K562 (cell line): ENCODE measurements at regions not wholly inside any gene's neighbourhood (a gene's known extent, or its start where the extent isn't known, plus 50 kb on each side); places are given as distances from the start of the nearest gene placed in this dataset.

Experiments
- ATAC-seq: fragments of 200-7000 bp; cut with Tn5 transposase; 3 replicates; pipeline ENCODE4 v1.9.1; 2020; ENCODE audit warnings: moderate library complexity
- BruUV-seq: library from RNA; stranded (reverse); fragments of 400-500 nt; replicated peaks from 2 replicates; lab custom pipeline; 2021; lab: Mats Ljungman, UMichigan
- CTCF ChIA-PET: fragments of 300-600 bp; formaldehyde crosslinking; extraction: SDS; loops from one replicate; lab custom pipeline; 2021; ENCODE audit warnings: low intra/inter-chr PET ratio; lab: Yijun Ruan, JAX
- POLR2A ChIA-PET: fragments of 300-600, 350-650 bp; sonication (Branson Sonifier 250); formaldehyde crosslinking; extraction: SDS; loops from one replicate; lab custom pipeline; 2021; ENCODE audit warnings: antibody characterized with exemption, inconsistent platforms; lab: Yijun Ruan, JAX
- DNase-seq, 4 experiments: peaks; one replicate each; pipeline versions ENCODE4 v3.0.0 to v3.0.0-alpha.2; 2011 to 2018; ENCODE audit warnings: low spot score in 3 of 4, mixed read lengths in 3 of 4; ENCODE audit errors: extremely low read depth in 1 of 4
- FAIRE-seq: peaks from 2 replicates; lab custom pipeline; 2011; peaks lifted over from hg19 to GRCh38; lab: Jason Lieb, UNC
- H2AFZ ChIP-seq: 2 replicates; pipeline ENCODE4 v1.6.0; 2011; ENCODE audit warnings: low read depth, low read length, control low read depth, inconsistent platforms
- H3K27ac ChIP-seq: fragments of 200-600 bp; 3 replicates; pipeline ENCODE4 v1.8.0; 2011; ENCODE audit warnings: low read depth, mild to moderate bottlenecking, control low read depth, inconsistent platforms, low read length, moderate library complexity, mixed read lengths; ENCODE audit errors: extremely low read depth
- H3K27me3 ChIP-seq, 2 experiments: fragments of 300-600 bp in 1 of 2; 2 replicates in 1 of 2; 3 replicates in 1 of 2; pipeline versions ENCODE4 v1.6.0 to v1.8.0; 2011; ENCODE audit warnings: inconsistent platforms in 2 of 2, low read length in 2 of 2, mild to moderate bottlenecking in 1 of 2, mixed read lengths in 1 of 2, moderate library complexity in 1 of 2; ENCODE audit not compliant: control insufficient read depth in 2 of 2, insufficient read depth in 2 of 2
- H3K36me3 ChIP-seq: fragments of 300-600 bp; 3 replicates; pipeline ENCODE4 v1.8.0; 2011; ENCODE audit warnings: mild to moderate bottlenecking, low read length, inconsistent platforms; ENCODE audit not compliant: control insufficient read depth, insufficient read depth
- H3K4me1 ChIP-seq, 2 experiments: fragments of 200-600 bp in 1 of 2; replicated peaks in 1 of 2; 2 replicates in 1 of 2; 3 replicates in 1 of 2; pipeline versions ENCODE4 v1.5.1 to v1.8.0; 2011; ENCODE audit warnings: inconsistent platforms in 2 of 2, low read length in 2 of 2, mild to moderate bottlenecking in 1 of 2, mixed read lengths in 1 of 2, moderate library complexity in 1 of 2; ENCODE audit not compliant: control insufficient read depth in 2 of 2, insufficient read depth in 2 of 2
- H3K4me2 ChIP-seq: 2 replicates; pipeline ENCODE4 v1.6.1; 2011; ENCODE audit warnings: low read length, control low read depth, inconsistent platforms, mixed read lengths; ENCODE audit not compliant: insufficient read depth
- H3K4me3 ChIP-seq: fragments of 200-600 bp; sonication (generic), shearing (Covaris generic); 2 replicates; pipeline ENCODE4 v1.5.1; 2016; ENCODE audit warnings: control low read depth, inconsistent platforms
- H3K79me2 ChIP-seq: fragments of 200-600 bp; 3 replicates; pipeline ENCODE4 v1.8.0; 2011; ENCODE audit warnings: low read length, inconsistent platforms; ENCODE audit not compliant: control insufficient read depth, insufficient read depth
- H3K9ac ChIP-seq, 2 experiments: 2 replicates each; pipeline versions ENCODE4 v1.6.0 to v1.6.1; 2011; ENCODE audit warnings: low read depth in 2 of 2, low read length in 2 of 2, control low read depth in 1 of 2, inconsistent platforms in 1 of 2, mild to moderate bottlenecking in 1 of 2, mixed read lengths in 1 of 2; ENCODE audit not compliant: insufficient read depth in 1 of 2
- H3K9me1 ChIP-seq: one replicate; pipeline ENCODE4 v1.6.0; 2011; ENCODE audit warnings: inconsistent platforms, mild to moderate bottlenecking, low read length, moderate library complexity; ENCODE audit not compliant: control insufficient read depth, insufficient read depth
- H3K9me3 ChIP-seq: replicated peaks from 2 replicates; pipeline ENCODE4 v1.5.1; 2011; ENCODE audit warnings: low read depth, low read length, inconsistent platforms; ENCODE audit not compliant: control insufficient read depth, insufficient read depth
- H4K20me1 ChIP-seq: replicated peaks from 2 replicates; pipeline ENCODE4 v1.6.1; 2011; ENCODE audit warnings: low read length, inconsistent platforms, mixed read lengths; ENCODE audit not compliant: control insufficient read depth, insufficient read depth
- BCLAF1 ChIP-seq, 2 experiments: fragments of 450-650 bp in 1 of 2; IDR thresholded peaks; 2 replicates each; pipeline ENCODE4 v1.6.1; 2011 to 2017; ENCODE audit warnings: low read depth in 2 of 2, antibody characterized with exemption in 1 of 2, borderline replicate concordance in 1 of 2, low read length in 1 of 2, mild to moderate bottlenecking in 1 of 2, mixed read lengths in 1 of 2; ENCODE audit not compliant: control insufficient read depth in 1 of 2
- DEAF1 ChIP-seq: fragments of 450-650 bp; formaldehyde crosslinking; IDR thresholded peaks from 2 replicates; pipeline ENCODE4 v1.4.0; 2020; ENCODE audit warnings: mild to moderate bottlenecking, moderate library complexity
- HMG20B ChIP-seq: fragments of 250-450 bp; sonication (Bioruptor Pico); IDR thresholded peaks from 2 replicates; pipeline ENCODE4 v1.5.0; 2021; ENCODE audit warnings: mild to moderate bottlenecking
- HNRNPH1 ChIP-seq: fragments of 200-400 bp; formaldehyde crosslinking; optimal IDR thresholded peaks from 2 replicates; pipeline ENCODE3; 2017; ENCODE audit warnings: low read depth, mild to moderate bottlenecking, low read length, moderate library complexity
- KHSRP ChIP-seq: fragments of 450-650 bp; IDR thresholded peaks from 2 replicates; pipeline ENCODE4 v1.6.1; 2017
- L3MBTL2 ChIP-seq: fragments of 450-650 bp; IDR thresholded peaks from 2 replicates; pipeline ENCODE4 v1.6.1; 2016; ENCODE audit warnings: mild to moderate bottlenecking, moderate library complexity
- PCBP1 ChIP-seq: fragments of 200-400 bp; formaldehyde crosslinking; IDR thresholded peaks from 2 replicates; pipeline ENCODE4 v1.6.1; 2018; ENCODE audit warnings: mild to moderate bottlenecking, low read depth, low read length; ENCODE audit not compliant: poor library complexity, severe bottlenecking
- SP2 ChIP-seq: IDR thresholded peaks from 2 replicates; pipeline ENCODE4 v1.6.1; 2011; ENCODE audit warnings: mild to moderate bottlenecking, low read depth, low read length, moderate library complexity; ENCODE audit not compliant: poor library complexity, severe bottlenecking; ENCODE audit errors: extremely low read depth
- ZNF583 ChIP-seq: fragments of 250-450 bp; sonication (Bioruptor Pico); IDR thresholded peaks from 2 replicates; pipeline ENCODE4 v1.4.0; 2020
- ZNF584 ChIP-seq: fragments of 200-800 bp; sonication (Bioruptor generic); IDR thresholded peaks from 2 replicates; pipeline ENCODE4 v1.6.1; 2016; ENCODE audit warnings: low read depth, mild to moderate bottlenecking, missing genetic modification characterization, missing compliant biosample characterization
- WGBS: fragments of 100-300 bp; shearing (Covaris generic); methylation state at CpG from one replicate; pipeline ENCODE4 v1.1.6; 2016; ENCODE audit warnings: low coverage, mixed read lengths; ENCODE audit not compliant: insufficient coverage; ENCODE audit errors: missing lambda C conversion rate; 5-methylcytosine and 5-hydroxymethylcytosine counted together
- in situ Hi-C: fragments of 300-500 bp; cut with MboI; formaldehyde crosslinking; loops from 4 replicates; pipeline ENCODE4 v1.15.0; 2018; ENCODE audit warnings: inconsistent platforms, mixed read lengths
- intact Hi-C: fragments of 100-400 bp; cut with micrococcal nuclease; formaldehyde crosslinking; loops from 2 replicates; pipeline ENCODE4 v1.14.2; 2022
- TF ChIP-seq, protein P1 (sequence below): IDR thresholded peaks from 2 replicates; pipeline ENCODE4 v1.6.1; 2012; ENCODE audit warnings: low read depth, low read length, improper control_type of control experiment, borderline replicate concordance
- TF ChIP-seq, protein P2 (sequence below): fragments of 450-650 bp; IDR thresholded peaks from 2 replicates; pipeline ENCODE4 v1.6.1; 2017; ENCODE audit warnings: antibody characterized with exemption

GRCh38 chr4:124123181-124123580 is 589.4 kb downstream of the ANKRD50 start (continued):
- no peak for TF ChIP-seq ZNF583 (CRISPR knock-in tag)
- no peak for TF ChIP-seq SP2
- TF ChIP-seq, protein P1, sequence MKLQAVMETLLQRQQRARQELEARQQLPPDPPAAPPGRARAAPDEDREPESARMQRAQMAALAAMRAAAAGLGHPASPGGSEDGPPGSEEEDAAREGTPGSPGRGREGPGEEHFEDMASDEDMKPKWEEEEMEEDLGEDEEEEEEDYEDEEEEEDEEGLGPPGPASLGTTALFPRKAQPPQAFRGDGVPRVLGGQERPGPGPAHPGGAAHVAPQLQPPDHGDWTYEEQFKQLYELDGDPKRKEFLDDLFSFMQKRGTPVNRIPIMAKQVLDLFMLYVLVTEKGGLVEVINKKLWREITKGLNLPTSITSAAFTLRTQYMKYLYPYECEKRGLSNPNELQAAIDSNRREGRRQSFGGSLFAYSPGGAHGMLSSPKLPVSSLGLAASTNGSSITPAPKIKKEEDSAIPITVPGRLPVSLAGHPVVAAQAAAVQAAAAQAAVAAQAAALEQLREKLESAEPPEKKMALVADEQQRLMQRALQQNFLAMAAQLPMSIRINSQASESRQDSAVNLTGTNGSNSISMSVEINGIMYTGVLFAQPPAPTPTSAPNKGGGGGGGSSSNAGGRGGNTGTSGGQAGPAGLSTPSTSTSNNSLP = no peak
- no peak for TF ChIP-seq L3MBTL2

DNA sequence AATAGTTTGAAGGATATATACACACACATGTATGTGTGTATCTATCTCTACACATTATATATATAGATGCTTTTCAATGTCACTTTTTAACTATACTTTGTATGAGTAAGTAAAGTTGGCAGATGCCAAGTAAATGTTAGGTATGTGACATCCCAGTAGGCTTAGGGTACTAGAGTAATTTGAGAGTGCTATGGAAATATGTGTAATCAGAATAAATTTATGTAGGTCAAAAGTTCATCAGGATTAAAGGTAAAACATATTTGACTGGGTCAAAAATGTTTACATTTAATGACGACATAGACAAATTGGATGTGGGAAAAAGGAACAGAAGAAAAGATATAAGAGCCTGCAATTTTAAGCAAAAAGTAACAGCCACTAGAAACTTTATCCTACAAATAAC is 588.8 kb downstream of the ANKRD50 start:
- intact Hi-C loops (no loop called here), in situ Hi-C loops (no loop called here)
- no peak overlapping the region for H2AFZ ChIP-seq
- DNase-seq = no peak
- H3K27ac ChIP-seq = no peak overlapping the region
- H3K9ac ChIP-seq = no peak overlapping the region
- CTCF ChIA-PET = interaction anchor here (0.6 to 0.7 kb wide), 2 partner anchors 406 to 460 kb away, joined by 3 read pairs; no protein-coding TSS in a partner anchor
- no peak overlapping the region for H3K4me2 ChIP-seq
- POLR2A ChIA-PET = no interaction called here
- no peak for ATAC-seq
- no peaks in the 10 kb centered on the region for H3K4me1 ChIP-seq
- no peaks in the 10 kb centered on the region for H3K36me3 ChIP-seq
- FAIRE-seq = no peak
- no peaks in the 10 kb centered on the region for H4K20me1 ChIP-seq
- H3K4me3 ChIP-seq = no peak overlapping the region
- H3K79me2 ChIP-seq = no peaks in the 10 kb centered on the region
- H3K9me3 ChIP-seq = no peaks in the 10 kb centered on the region
- WGBS = 8% methylated on average over 1 of the region's 1 CpG
- no TSS peak for BruUV-seq
- H3K9me1 ChIP-seq = no peaks in the 10 kb centered on the region
- H3K27me3 ChIP-seq = no peaks in the 10 kb centered on the region
- TF ChIP-seq DEAF1 (CRISPR knock-in tag) (no peak), HNRNPH1 (no peak), BCLAF1 (IDR thresholded peaks at IDR 0.05; ENCODE audit: borderline replicate concordance in 1 of 2, control insufficient read depth in 1 of 2, low read depth in 2 of 2, low read length in 1 of 2) (no peak), PCBP1 (no peak), HMG20B (no peak), KHSRP (no peak), ZNF584 (no peak)
- TF ChIP-seq, protein P2, sequence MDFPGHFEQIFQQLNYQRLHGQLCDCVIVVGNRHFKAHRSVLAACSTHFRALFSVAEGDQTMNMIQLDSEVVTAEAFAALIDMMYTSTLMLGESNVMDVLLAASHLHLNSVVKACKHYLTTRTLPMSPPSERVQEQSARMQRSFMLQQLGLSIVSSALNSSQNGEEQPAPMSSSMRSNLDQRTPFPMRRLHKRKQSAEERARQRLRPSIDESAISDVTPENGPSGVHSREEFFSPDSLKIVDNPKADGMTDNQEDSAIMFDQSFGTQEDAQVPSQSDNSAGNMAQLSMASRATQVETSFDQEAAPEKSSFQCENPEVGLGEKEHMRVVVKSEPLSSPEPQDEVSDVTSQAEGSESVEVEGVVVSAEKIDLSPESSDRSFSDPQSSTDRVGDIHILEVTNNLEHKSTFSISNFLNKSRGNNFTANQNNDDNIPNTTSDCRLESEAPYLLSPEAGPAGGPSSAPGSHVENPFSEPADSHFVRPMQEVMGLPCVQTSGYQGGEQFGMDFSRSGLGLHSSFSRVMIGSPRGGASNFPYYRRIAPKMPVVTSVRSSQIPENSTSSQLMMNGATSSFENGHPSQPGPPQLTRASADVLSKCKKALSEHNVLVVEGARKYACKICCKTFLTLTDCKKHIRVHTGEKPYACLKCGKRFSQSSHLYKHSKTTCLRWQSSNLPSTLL = no peak
